ENCODE measurements at regions not wholly inside any gene's neighbourhood (a gene's known extent, or its start where the extent isn't known, plus 50 kb on each side); places are given as distances from the start of the nearest gene placed in this dataset.

- TF ChIP-seq CHD7 (IDR thresholded peaks at IDR 0.05; ENCODE audit: insufficient replicate concordance, low read length) = no peak
- no peak for TF ChIP-seq RBBP5 (IDR thresholded peaks at IDR 0.05; ENCODE audit: borderline replicate concordance, low read depth, low read length)
Observed at GRCh38 chr6:79764747-79765146, 133.6 kb downstream of the SH3BGRL2 start (continued).

Measured in H1 (cell line).